NCI-H1930 (cell line): ENCODE measurements at regions not wholly inside any gene's neighbourhood (a gene's known extent, or its start where the extent isn't known, plus 50 kb on each side); places are given as distances from the start of the nearest gene placed in this dataset.

ENCODE experiments used
- DNase-seq, 2 experiments: peaks; one replicate each; lab custom pipeline; 2025; lab: John Stamatoyannopoulos, UW

- DNase-seq, result no peak
These were observed 401.0 kb upstream of the NRP1 start for GRCh38 chr10:33735464-33735923.

DNA sequence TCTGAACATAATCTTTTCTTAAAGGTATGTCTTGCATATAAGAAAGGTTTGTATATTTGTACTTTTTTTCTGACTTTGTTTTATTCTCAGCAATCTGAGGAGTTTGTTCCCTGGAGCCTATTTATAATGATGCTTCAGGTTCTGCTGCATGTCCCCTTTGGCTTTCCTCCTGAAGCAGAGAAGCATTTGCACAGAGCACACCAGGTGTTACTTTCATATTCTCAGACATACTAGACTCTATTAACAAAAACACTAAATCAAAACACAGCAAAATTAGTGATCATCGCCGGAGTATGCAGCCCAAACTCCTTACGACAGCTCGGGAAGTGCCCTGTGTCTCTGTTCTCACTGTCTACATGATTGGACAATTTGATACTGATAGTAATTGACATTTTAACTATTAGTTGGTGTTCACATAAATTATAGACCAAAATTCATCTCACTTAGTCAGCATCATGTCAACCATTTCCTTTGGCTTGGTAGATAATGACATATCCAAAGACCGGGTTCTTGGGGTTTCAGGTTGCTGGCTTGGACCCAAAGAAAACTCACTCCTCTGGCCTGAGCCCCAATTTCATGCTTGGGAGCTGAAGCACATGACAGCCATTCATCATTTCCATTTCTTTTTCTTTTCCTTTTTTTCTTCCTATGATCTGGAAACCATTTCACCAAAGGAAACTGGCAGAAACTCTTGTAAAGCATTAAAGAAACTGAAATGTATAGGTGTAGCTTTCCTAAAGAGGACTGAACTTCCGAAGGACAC lies 400.1 kb upstream of the NRP1 start:
- no peak for DNase-seq

DNA sequence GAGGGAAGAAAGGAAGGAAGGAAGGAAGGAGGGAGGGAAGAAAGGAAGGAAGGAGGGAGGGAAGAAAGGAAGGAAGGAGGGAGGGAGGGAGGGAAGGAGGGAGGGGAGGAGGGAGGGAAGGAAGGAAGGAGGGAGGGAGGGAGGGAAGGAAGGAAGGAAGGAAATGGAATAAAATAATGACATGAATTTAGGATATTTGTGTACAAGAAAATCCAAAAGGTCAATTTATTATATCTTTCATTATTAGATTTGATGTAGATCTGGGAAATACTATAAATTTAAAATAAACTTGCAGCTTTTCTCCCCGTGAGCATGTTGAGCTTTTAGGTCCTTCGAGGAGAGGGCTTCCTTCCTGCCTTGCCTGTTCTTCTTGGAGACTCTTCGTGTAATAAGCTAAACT lies 398.6 kb upstream of the NRP1 start:
- DNase-seq, result no peak

DNA sequence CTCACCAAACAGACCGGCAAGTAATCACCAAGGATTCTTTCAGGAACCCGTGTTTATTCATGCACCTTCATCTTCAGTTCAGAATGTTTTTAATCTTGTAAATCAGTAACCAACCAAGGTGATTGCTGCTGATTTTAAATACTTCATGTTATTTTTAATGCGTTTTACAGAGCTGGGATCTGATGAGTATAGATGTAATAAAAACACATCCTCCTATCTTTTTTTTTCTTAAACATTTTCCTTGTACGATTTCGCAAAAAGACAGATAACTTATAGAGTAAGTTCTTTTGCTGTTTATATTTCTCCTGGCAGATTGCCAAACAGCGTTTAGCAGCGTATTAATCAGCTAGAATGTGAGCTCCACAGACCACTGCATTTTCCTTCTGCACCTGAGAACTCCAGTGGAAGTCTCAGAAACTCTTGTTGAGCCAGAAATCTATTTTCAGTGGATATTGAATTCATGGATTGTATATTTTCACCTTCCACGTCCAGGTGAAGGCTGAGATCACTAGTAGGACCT lies 397.8 kb upstream of the NRP1 start:
- no peak for DNase-seq

- DNase-seq, result no peak
These were observed 396.9 kb upstream of the NRP1 start for GRCh38 chr10:33731322-33731721.

- DNase-seq, result no peak
These were observed 391.0 kb upstream of the NRP1 start for GRCh38 chr10:33725430-33725829.

GRCh38 chr10:33723181-33723580 lies 388.7 kb upstream of the NRP1 start:
- DNase-seq, result no peak

GRCh38 chr10:33722067-33722466 lies 387.6 kb upstream of the NRP1 start:
- DNase-seq, result no peak

DNA sequence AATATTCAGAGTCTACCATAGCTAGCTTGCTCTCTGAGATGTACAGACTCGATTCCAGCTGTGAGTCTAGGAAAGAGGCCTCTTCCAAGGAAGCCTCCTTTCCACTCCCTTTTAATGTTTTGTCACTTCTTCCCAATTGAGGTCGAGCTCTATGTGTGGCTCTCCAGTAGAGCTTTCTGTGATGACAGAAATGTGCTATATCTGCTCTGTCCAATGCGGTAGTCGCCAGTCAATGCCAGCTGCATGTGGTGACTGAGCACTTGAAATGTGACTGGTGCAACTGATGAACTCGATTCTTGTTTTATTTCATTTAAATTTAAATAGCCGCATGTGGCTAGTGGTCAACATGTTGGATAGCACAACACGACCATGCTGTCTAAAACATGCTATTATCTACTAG lies 387.0 kb upstream of the NRP1 start:
- no peak for DNase-seq

DNA sequence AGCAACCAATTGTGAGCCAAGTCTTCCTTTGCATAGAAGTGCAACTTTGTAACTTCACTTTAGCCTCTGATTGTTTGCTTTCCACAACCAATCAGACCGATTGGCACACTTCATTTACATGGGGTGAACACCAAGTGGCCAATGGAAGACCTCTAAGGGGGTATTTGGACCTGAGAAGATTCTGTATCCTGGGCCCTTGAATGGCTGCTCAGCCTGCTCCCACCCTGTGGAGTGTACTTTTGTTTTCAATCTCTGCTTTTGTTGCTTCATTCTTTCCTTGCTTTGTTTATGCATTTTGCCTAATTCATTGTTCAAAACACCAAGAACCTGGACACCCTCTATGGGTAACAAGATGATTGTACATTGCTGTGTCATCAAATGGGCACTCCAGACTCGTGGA lies 385.7 kb upstream of the NRP1 start:
- no peak for DNase-seq

- no peak for DNase-seq
These were observed 384.7 kb upstream of the NRP1 start for GRCh38 chr10:33719005-33719703.

GRCh38 chr10:33716501-33717267 lies 382.2 kb upstream of the NRP1 start:
- no peak for DNase-seq

DNA sequence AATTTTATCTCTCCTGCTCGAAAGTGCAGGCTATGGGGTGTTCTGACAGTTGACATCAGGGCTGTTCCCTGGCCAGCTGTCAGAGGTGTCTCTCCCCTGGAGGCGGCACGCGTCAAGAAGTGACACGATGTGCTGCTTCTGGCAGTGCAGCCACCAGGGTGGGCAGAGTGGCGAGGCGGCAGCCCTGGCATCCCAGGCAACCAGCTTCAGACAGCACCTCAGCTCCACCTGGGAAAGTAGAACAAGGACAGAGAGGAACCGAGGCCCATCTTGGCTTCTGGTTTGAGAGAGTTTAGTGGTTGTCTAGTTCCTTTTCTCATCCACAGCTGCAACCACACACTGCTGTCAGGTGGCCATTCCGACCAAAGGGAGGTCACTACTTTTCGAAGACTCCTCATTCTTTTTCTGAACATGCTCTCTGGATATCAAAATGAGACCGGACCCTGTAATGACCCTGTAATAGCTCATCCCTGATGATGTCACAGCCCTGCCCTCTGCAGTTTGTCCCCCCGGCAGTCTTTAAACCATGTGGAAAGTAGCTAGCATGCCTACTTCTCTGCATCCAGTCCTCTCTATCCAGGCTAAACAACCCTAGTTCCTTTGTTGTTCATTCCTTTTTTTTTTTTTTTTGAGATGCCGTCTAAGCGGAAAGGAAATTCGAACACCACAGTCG lies 381.0 kb upstream of the NRP1 start:
- no peak for DNase-seq

DNA sequence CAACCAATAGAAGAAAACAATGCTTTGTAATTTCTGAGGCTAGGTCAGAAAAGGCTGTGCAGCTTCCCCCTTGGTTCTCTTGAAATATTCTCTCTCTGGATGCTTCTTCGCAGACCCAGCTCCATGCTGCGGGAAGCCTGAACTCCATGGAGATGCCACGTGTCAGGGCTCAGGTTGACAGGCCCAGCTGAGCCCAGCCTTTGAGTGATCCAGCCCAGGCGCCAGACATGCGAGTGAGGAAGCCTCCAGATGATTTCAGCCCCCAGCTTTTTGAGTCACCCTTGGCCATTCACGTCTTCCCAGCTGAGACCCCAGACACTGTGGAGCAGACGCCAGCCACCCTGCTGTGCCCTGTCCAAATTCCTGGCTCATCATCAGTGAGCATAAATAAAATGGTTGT lies 378.4 kb upstream of the NRP1 start:
- DNase-seq, result no peak

GRCh38 chr10:33710006-33710405 lies 375.5 kb upstream of the NRP1 start:
- no peak for DNase-seq

DNA sequence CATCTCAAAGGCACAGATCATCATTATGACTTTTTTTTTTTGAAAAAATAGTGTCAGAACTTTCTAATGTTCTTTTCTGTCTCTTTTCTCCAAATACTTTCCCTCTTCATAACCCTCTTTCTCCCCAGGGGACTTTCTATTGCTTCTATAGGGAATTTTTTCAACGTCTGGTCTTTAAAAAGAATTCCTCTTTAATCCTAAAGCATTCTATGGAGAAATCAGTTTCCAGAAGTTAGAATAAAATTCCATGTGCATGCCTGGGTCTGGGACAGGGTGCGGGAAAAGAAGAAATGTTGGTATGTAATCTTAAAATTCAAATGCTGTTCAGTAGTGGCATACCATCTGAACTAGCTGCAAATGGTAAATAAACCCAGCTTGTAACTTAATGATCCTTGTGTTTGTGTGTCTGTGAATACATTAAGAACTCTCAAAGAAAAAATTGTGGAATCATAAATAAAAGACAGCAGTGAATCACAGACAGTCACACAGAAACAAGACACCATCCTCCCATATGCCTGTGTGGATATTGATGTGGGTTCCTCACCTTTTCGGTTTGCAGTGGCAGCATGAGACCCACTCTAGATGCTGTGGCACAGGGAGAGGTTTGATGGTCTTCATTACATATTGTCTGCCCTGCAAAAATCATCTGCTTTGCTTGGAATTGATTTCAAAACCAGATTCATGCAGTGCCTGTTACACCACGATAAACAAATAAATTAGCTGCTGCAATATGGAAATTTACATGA lies 374.7 kb upstream of the NRP1 start:
- DNase-seq, result no peak

- no peak for DNase-seq
These were observed 374.1 kb upstream of the NRP1 start for GRCh38 chr10:33708561-33708960.

GRCh38 chr10:33706746-33707145 lies 372.3 kb upstream of the NRP1 start:
- DNase-seq, result no peak

DNA sequence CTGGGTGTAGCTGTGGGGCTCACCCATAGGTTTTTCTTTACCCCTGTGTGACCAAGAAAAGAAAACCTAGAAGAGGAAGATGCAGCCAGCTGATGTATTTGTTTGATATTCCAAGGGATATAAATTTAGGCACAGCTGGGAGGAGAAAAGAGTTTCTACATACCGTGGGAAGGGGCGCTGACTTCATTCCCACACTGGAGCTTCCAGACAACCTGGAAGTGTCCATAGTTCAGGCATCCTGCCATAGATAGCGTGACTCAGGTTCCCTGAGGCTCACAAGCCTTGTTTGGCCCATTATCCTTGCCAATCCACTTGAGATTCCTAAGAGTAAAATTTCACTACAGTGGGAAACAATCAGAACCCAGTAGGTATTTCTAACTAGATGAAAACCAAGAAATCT lies 371.7 kb upstream of the NRP1 start:
- DNase-seq, result no peak

DNA sequence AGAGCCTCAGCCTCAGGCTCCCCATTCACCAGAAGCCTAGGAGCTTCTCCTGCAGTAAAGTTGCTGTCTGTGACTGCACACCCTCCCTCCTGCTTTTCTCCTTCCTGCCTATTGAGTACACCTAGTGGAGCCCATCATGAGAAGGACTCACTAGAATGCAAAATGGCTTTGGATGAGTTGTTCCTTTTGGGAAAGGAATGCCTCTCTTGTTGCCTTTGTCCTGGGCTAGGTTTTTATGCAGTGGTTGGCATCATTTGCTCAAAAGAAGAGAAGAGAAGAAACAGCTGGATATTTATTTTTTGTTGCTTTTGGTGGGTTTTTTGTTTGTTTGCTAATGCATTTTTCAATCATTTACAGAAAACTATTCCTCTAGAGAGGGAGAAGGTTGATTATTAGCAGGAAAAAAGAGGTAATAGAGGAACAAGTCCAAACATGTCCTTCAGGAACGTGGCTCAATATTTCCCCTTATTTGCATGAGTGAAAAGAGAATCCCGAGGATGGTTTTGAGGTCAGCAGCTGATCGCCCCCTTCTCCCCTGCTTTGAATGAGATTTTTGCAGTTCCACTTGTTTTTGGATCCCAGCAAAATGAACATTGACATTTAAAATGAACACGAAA lies 369.9 kb upstream of the NRP1 start:
- no peak for DNase-seq
